ENCODE measurements at regions not wholly inside any gene's neighbourhood (a gene's known extent, or its start where the extent isn't known, plus 50 kb on each side); places are given as distances from the start of the nearest gene placed in this dataset.
A peak's percentile ranks its signal among the peaks of the same experiment; 100 is the strongest.

GRCh38 chr19:33927789-33928457, 131.3 kb downstream of the KCTD15 start:
- in situ Hi-C loops (cut with HindIII; ENCODE audit: low pct_unique_long_range_greater_than_20kb, low sequenced_read_pairs) = no loop called here
- DNase-seq (ENCODE audit: low read depth, low spot score) = no peak

- in situ Hi-C loops (cut with HindIII; ENCODE audit: low pct_unique_long_range_greater_than_20kb, low sequenced_read_pairs) = no loop called here
- DNase-seq (ENCODE audit: low read depth, low spot score) = no peak
These were observed 131.8 kb downstream of the KCTD15 start for GRCh38 chr19:33928458-33928950.

DNA sequence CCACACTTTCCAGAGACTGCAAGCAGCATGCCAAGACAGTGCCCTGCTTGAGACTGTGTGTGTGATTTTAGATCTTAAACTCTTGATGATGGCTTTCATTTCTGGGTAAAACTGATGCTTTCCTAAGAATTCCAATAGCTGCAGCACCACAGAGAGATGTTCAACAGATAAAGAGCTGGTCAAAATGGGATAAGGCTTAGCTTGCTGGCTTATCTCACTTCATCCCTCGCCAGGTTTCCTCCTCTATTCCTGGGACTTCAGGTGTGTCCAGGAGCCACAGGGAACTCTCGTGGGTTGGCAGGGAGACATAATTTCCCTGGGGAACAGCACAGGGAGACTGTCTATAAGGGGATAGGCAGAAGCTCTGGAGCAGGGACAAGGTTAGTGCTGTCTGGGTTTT, 137.3 kb downstream of the KCTD15 start:
- in situ Hi-C loops (cut with HindIII; ENCODE audit: low pct_unique_long_range_greater_than_20kb, low sequenced_read_pairs) = no loop called here
- no peak for DNase-seq (ENCODE audit: low read depth, low spot score)

DNA sequence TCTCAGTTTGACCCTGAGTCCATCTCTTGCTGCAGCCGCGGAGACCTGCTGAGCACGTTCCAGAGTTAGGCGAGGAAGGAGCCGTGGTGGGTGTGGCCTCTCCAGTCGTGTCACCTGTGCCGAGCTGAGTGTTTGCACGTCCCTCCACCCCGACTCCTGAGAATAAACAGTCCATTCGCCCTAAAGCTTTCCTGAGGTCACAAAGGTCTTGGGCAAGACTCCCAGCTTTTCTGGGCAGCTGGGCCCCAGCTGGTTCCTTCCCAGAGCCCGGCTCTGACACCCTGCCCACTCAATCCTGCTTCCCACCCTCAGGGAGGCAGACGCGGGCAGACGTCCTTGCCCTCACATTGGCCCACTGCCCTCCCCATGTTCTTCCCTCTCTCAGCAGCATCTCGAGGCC, 142.2 kb downstream of the KCTD15 start:
- DNase-seq (ENCODE audit: low read depth, low spot score) = no peak
- in situ Hi-C loops (cut with HindIII; ENCODE audit: low pct_unique_long_range_greater_than_20kb, low sequenced_read_pairs) = no loop called here

DNA sequence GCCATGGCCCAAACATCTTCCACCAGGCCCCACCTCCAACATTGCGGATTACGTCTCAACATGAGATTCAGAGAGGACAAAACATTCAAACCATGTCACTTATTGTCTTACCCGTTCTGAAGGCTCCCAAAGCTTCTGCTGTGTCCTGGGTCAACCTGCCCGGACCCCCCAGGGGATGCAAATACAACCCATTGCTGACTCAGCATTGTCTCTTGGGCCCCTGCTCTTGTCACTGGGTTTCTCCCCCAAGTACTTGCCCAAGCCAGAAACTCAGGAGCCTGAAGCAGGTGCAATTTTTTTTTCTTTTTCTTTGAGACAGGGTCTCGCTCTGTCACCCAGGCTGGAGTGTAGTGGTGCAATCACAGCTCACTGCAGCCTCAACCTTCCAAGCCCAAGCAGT, 144.5 kb downstream of the KCTD15 start:
- DNase-seq (ENCODE audit: low read depth, low spot score) = no peak
- in situ Hi-C loops (cut with HindIII; ENCODE audit: low pct_unique_long_range_greater_than_20kb, low sequenced_read_pairs) = no loop called here

- no peak for DNase-seq (ENCODE audit: low read depth, low spot score)
- in situ Hi-C loops (cut with HindIII; ENCODE audit: low pct_unique_long_range_greater_than_20kb, low sequenced_read_pairs) = no loop called here
These were observed 150.0 kb downstream of the KCTD15 start for GRCh38 chr19:33946535-33947264.

GRCh38 chr19:33947265-33947964, 150.7 kb downstream of the KCTD15 start:
- in situ Hi-C loops (cut with HindIII; ENCODE audit: low pct_unique_long_range_greater_than_20kb, low sequenced_read_pairs) = no loop called here
- DNase-seq (ENCODE audit: low read depth, low spot score) = peak; percentile 53

GRCh38 chr19:33948651-33949335, 152.1 kb downstream of the KCTD15 start:
- in situ Hi-C loops (cut with HindIII; ENCODE audit: low pct_unique_long_range_greater_than_20kb, low sequenced_read_pairs) = no loop called here
- no peak for DNase-seq (ENCODE audit: low read depth, low spot score)

DNA sequence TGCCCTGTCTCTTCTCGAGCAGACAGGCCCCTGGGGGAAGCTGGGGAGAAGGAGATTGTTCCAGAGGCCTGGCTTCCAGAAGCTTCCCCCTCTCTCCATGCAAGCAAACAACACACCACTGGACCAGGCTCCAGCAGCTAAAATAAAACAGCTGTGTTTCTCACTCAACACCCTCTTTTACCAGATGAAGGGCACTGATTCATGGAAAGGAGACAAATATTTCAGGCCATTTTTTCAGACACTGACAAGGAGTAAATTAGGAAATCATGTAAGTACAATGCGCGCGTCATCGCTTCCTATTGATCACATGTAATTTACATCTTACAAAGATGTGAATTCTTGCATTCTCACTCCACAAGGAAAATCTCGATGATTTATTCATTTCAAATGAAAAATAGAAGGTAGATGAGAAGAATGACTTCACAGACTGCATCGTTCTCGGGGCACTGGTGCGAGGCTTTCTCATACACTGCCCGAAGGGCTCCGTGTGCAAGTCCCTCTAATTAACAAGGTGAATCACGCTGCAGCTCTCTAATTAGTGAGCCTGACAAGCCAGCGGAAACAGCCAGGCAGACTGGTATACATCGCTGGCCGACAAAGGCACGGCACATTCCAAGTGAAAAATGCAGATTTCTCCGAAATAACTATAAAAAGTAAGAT, 153.6 kb downstream of the KCTD15 start:
- in situ Hi-C loops (cut with HindIII; ENCODE audit: low pct_unique_long_range_greater_than_20kb, low sequenced_read_pairs) = no loop called here
- no peak for DNase-seq (ENCODE audit: low read depth, low spot score)

DNA sequence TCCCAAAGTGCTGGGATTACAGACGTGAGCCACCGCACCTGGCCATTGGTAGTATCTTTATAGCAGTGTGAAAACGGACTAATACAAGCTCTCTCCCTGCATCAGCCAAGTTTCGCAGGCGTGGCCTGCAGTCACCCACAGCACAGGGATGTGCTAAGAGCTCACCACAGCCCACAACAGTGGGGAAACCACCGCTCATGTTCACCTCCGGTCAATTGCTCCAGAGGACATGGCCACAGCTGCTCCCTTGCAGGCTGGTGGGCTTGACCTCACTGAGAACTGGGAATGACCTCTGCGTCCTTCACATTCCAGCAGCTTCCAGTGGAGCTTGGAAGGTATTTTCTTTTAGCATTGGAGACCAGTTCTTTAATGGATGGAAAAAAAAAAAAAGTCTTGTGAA, 156.4 kb downstream of the KCTD15 start:
- no peak for DNase-seq (ENCODE audit: low read depth, low spot score)
- in situ Hi-C loops (cut with HindIII; ENCODE audit: low pct_unique_long_range_greater_than_20kb, low sequenced_read_pairs) = no loop called here

DNA sequence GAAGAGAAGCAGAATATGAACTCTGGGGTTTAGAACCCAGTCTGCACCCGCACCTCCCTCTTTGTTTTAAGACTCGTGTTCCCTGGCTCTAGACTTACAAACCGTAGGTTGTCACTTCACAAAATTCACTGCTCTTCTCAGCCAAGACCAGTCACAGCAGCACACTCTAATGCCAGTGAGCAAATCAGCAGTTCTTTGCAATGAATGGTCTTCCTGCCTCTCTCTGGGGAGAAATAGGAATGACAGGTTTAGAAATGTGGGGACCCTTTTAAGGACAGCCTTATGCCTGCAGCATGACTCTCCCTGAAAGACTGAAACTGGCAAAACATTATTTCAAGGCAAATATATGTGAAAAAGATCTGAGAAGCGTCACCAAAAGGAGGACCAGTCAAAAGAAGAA, 156.9 kb downstream of the KCTD15 start:
- no peak for DNase-seq (ENCODE audit: low read depth, low spot score)
- in situ Hi-C loops (cut with HindIII; ENCODE audit: low pct_unique_long_range_greater_than_20kb, low sequenced_read_pairs) = no loop called here

DNA sequence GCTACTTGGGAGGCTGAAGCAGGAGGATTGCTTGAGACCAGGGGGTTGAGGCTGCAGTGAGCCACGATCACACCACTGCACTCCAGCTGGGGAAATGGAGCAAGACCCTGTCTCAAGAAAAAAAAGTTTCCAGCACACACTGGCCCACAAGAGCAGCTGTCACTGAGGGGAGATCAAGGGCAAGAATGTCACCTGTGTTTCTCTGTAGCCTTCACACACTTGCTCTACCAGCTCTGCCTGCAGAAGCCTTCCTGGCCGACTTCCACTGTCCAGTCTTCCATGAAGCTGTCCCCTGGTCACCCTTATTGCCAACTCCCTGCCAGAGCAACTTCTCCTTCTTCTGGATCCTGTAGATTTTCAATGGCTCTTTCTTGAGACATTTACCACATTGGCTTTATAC, 158.0 kb downstream of the KCTD15 start:
- in situ Hi-C loops (cut with HindIII; ENCODE audit: low pct_unique_long_range_greater_than_20kb, low sequenced_read_pairs) = no loop called here
- no peak for DNase-seq (ENCODE audit: low read depth, low spot score)

DNA sequence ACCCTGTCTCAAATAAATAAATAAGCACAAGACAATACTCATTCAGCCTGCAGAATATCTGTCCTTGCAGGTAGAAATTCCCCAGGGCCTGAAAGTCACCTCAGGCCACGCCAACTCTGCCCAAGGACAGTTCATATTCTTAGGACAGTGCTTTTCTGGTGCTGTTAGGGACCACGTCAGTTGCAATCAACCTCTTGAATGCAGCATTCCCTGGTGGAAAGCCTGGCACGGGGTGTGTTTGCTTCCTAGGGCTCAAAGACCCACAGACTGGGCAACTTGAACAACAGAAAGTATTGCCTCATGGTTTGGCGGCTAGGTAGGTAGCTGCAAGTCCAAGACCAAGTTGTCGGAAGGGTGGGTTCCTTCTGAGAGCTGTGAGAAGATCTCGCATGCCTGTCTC, 160.3 kb downstream of the KCTD15 start:
- in situ Hi-C loops (cut with HindIII; ENCODE audit: low pct_unique_long_range_greater_than_20kb, low sequenced_read_pairs) = no loop called here
- no peak for DNase-seq (ENCODE audit: low read depth, low spot score)

- in situ Hi-C loops (cut with HindIII; ENCODE audit: low pct_unique_long_range_greater_than_20kb, low sequenced_read_pairs) = no loop called here
- no peak for DNase-seq (ENCODE audit: low read depth, low spot score)
These were observed 161.1 kb downstream of the KCTD15 start for GRCh38 chr19:33957804-33958203.

DNA sequence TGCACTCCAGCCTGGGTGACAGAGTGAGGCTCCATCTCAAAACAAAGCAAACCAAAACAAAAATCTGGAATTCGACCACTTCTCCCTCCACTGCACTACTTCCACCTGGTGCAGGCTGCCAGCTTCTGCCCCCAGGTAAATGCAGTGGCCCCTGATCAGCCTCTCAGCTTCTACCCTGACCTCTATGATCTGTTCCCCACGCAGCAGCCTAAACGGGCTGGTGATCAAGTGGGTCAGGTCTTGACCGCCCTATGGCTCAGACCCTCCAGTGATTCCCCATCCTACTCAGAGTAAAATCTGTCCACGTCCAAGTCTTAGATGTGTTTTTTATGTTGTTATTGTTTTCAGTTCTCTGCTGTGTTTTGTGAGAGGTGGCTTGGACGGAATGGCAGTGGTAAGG, 163.9 kb downstream of the KCTD15 start:
- in situ Hi-C loops (cut with HindIII; ENCODE audit: low pct_unique_long_range_greater_than_20kb, low sequenced_read_pairs) = no loop called here
- DNase-seq (ENCODE audit: low read depth, low spot score) = no peak

DNA sequence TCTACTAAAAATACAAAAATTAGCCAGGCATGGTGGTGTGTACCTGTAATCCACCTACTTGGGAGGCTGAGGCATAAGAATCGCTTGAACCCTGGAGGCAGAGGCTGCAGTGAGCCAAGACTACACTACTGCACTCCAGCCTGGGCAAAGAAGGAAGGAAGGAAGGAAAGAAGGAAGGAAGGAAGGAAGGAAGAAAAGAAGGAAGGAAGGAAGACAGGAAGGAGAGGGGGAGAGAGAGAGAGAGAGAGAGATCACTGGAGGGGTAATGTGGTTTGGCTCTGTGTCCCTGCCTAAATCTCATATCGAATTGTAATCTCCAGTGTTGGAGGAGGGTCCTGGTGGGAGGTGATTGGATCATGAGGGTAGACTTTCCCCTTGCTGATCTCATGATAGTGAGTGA, 165.5 kb downstream of the KCTD15 start:
- no peak for DNase-seq (ENCODE audit: low read depth, low spot score)
- in situ Hi-C loops (cut with HindIII; ENCODE audit: low pct_unique_long_range_greater_than_20kb, low sequenced_read_pairs) = no loop called here

- in situ Hi-C loops (cut with HindIII; ENCODE audit: low pct_unique_long_range_greater_than_20kb, low sequenced_read_pairs) = no loop called here
- DNase-seq (ENCODE audit: low read depth, low spot score) = no peak
These were observed 166.8 kb downstream of the KCTD15 start for GRCh38 chr19:33963514-33963913.

GRCh38 chr19:33971073-33971472, 174.4 kb downstream of the KCTD15 start:
- in situ Hi-C loops (cut with HindIII; ENCODE audit: low pct_unique_long_range_greater_than_20kb, low sequenced_read_pairs) = no loop called here
- no peak for DNase-seq (ENCODE audit: low read depth, low spot score)
